ENCODE measurements at regions not wholly inside any gene's neighbourhood (a gene's known extent, or its start where the extent isn't known, plus 50 kb on each side); places are given as distances from the start of the nearest gene placed in this dataset.

GRCh38 chr4:104381729-104382128 lies 113.0 kb downstream of the CXXC4 start (continued):
- TF ChIP-seq ZNF462 (CRISPR knock-in tag; IDR thresholded peaks at IDR 0.05) (no peak), REST (IDR thresholded peaks at IDR 0.05; ENCODE audit: unreplicated experiment) (no peak)

GRCh38 chr4:104365618-104366017 lies 129.1 kb downstream of the CXXC4 start:
- ATAC-seq = no peak
- TF ChIP-seq CREB1 (CRISPR knock-in tag; IDR thresholded peaks at IDR 0.05; ENCODE audit: low read depth) = no peak
- TF ChIP-seq JUNB (IDR thresholded peaks at IDR 0.05; ENCODE audit: unreplicated experiment) = no peak
- TF ChIP-seq CTCF (conservative IDR thresholded peaks at IDR 0.05; ENCODE audit: low read depth in 2 of 2) = no peak
- TF ChIP-seq STAT1 (IDR thresholded peaks at IDR 0.05; ENCODE audit: unreplicated experiment) = no peak
- TF ChIP-seq REST (IDR thresholded peaks at IDR 0.05; ENCODE audit: unreplicated experiment) = no peak
- no peak for TF ChIP-seq POLR2AphosphoS5 (IDR thresholded peaks at IDR 0.05; ENCODE audit: low read depth)
- TF ChIP-seq NANOG (IDR thresholded peaks at IDR 0.05; ENCODE audit: borderline replicate concordance) = no peak
- TF ChIP-seq EZH2 (IDR thresholded peaks at IDR 0.05; ENCODE audit: low read depth, unreplicated experiment) = no peak
- TF ChIP-seq ZNF114 (CRISPR knock-in tag; IDR thresholded peaks at IDR 0.05) = no peak

More at GRCh38 chr4:104365618-104366017, 129.1 kb downstream of the CXXC4 start:
- no peaks in the 10 kb centered on the region for H3K36me3 ChIP-seq (ENCODE audit: insufficient read depth)
- no peaks in the 10 kb centered on the region for H3K79me2 ChIP-seq (replicated peaks; ENCODE audit: insufficient read depth)
- H3K4me3 ChIP-seq = no peak overlapping the region
- no peaks in the 10 kb centered on the region for H3K9me2 ChIP-seq (ENCODE audit: insufficient read depth)
- H3K27ac ChIP-seq (ENCODE audit: low read depth) = no peak overlapping the region
- DNase-seq (ENCODE audit: low spot score) = no peak
- Mint-ChIP-seq H3K27me3 (ENCODE audit: insufficient read depth, low read depth, poor library complexity) (no peaks in the 10 kb centered on the region), H3K36me3 (ENCODE audit: low read depth) (peaks cover 2% of the 10 kb centered on the region; the same call in 1 of the 3 replicates), H3K9me3 (peaks cover 2% of the 10 kb centered on the region; the same call in 2 of the 3 replicates), H3K4me3 (no peak overlapping the region), H3K27ac (no peak overlapping the region), H3K4me1 (no peaks in the 10 kb centered on the region)
- no peaks in the 10 kb centered on the region for H3K4me1 ChIP-seq (ENCODE audit: insufficient read depth)
- H3K27me3 ChIP-seq (ENCODE audit: insufficient read depth) = no peaks in the 10 kb centered on the region
- H3K4me2 ChIP-seq = no peak overlapping the region
- no peak overlapping the region for H2AFZ ChIP-seq
- H3F3A ChIP-seq (replicated peaks; ENCODE audit: low read depth) = no peaks in the 10 kb centered on the region
- H4K20me1 ChIP-seq (replicated peaks; ENCODE audit: insufficient read depth) = no peaks in the 10 kb centered on the region

Measured in GM23338 (cell line).